ENCODE measurements at regions not wholly inside any gene's neighbourhood (a gene's known extent, or its start where the extent isn't known, plus 50 kb on each side); places are given as distances from the start of the nearest gene placed in this dataset.

DNA sequence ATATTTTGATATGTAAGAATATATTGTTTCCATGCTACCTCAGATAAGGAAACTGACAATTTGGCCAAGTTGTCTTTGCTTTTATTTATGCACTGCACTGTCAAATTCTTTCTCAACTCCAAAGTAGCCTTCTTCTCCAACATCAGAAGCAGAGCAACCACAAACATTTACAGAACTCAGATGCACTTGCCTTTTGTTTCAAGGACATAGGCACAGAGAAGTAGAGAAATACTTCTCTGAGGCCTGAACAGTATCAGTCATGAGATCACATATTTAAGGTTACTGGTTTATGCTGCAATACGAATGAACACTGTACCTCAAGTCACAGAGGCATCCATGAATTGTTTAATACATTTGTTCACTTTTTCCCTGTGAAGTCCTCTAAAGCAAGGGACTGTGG, 606.1 kb upstream of the SLIT2 start:
- DNase-seq = no peak
- Histone ChIP-seq H3K4me1 (ENCODE audit: control insufficient read depth, insufficient read depth, low read length, poor library complexity, severe bottlenecking) (no peaks in the 10 kb centered on the region), H3K4me3 (ENCODE audit: insufficient read depth, low read depth, low read length, poor library complexity, severe bottlenecking) (no peak overlapping the region), H3K27ac (ENCODE audit: insufficient read depth, low read length, poor library complexity, severe bottlenecking) (no peak overlapping the region), H3K27me3 (replicated peaks; ENCODE audit: control insufficient read depth, insufficient read depth, low read length, poor library complexity, severe bottlenecking) (no peaks in the 10 kb centered on the region), H3K9me3 (ENCODE audit: control insufficient read depth, low read length) (no peaks in the 10 kb centered on the region), H3K36me3 (ENCODE audit: control insufficient read depth, insufficient read depth, low read length) (no peaks in the 10 kb centered on the region)

- Histone ChIP-seq H3K27ac (ENCODE audit: insufficient read depth, low read length, poor library complexity, severe bottlenecking) (no peak overlapping the region), H3K27me3 (replicated peaks; ENCODE audit: control insufficient read depth, insufficient read depth, low read length, poor library complexity, severe bottlenecking) (no peaks in the 10 kb centered on the region), H3K4me1 (ENCODE audit: control insufficient read depth, insufficient read depth, low read length, poor library complexity, severe bottlenecking) (no peaks in the 10 kb centered on the region), H3K36me3 (ENCODE audit: control insufficient read depth, insufficient read depth, low read length) (no peaks in the 10 kb centered on the region), H3K9me3 (ENCODE audit: control insufficient read depth, low read length) (no peaks in the 10 kb centered on the region), H3K4me3 (ENCODE audit: insufficient read depth, low read depth, low read length, poor library complexity, severe bottlenecking) (no peak overlapping the region)
- no peak for DNase-seq
Observed at GRCh38 chr4:19636451-19636850, 615.3 kb upstream of the SLIT2 start.

- Histone ChIP-seq H3K4me3 (ENCODE audit: insufficient read depth, low read depth, low read length, poor library complexity, severe bottlenecking) (no peak overlapping the region), H3K4me1 (ENCODE audit: control insufficient read depth, insufficient read depth, low read length, poor library complexity, severe bottlenecking) (no peaks in the 10 kb centered on the region), H3K9me3 (ENCODE audit: control insufficient read depth, low read length) (no peaks in the 10 kb centered on the region), H3K36me3 (ENCODE audit: control insufficient read depth, insufficient read depth, low read length) (no peaks in the 10 kb centered on the region), H3K27me3 (replicated peaks; ENCODE audit: control insufficient read depth, insufficient read depth, low read length, poor library complexity, severe bottlenecking) (no peaks in the 10 kb centered on the region), H3K27ac (ENCODE audit: insufficient read depth, low read length, poor library complexity, severe bottlenecking) (no peak overlapping the region)
- no peak for DNase-seq
Observed at GRCh38 chr4:19631814-19632213, 619.9 kb upstream of the SLIT2 start.

- H3K9me3 ChIP-seq (ENCODE audit: control insufficient read depth, low read length) = no peaks in the 10 kb centered on the region
- no peak for DNase-seq
- H3K27me3 ChIP-seq (replicated peaks; ENCODE audit: control insufficient read depth, insufficient read depth, low read length, poor library complexity, severe bottlenecking) = no peaks in the 10 kb centered on the region
- H3K27ac ChIP-seq (ENCODE audit: insufficient read depth, low read length, poor library complexity, severe bottlenecking) = no peak overlapping the region
- H3K36me3 ChIP-seq (ENCODE audit: control insufficient read depth, insufficient read depth, low read length) = no peaks in the 10 kb centered on the region
- no peaks in the 10 kb centered on the region for H3K4me1 ChIP-seq (ENCODE audit: control insufficient read depth, insufficient read depth, low read length, poor library complexity, severe bottlenecking)
- no peak overlapping the region for H3K4me3 ChIP-seq (ENCODE audit: insufficient read depth, low read depth, low read length, poor library complexity, severe bottlenecking)
Observed at GRCh38 chr4:19623866-19624265, 627.8 kb upstream of the SLIT2 start.

GRCh38 chr4:19615086-19615689, 636.5 kb upstream of the SLIT2 start:
- DNase-seq = no peak
- Histone ChIP-seq H3K36me3 (ENCODE audit: control insufficient read depth, insufficient read depth, low read length) (no peaks in the 10 kb centered on the region), H3K27me3 (replicated peaks; ENCODE audit: control insufficient read depth, insufficient read depth, low read length, poor library complexity, severe bottlenecking) (no peaks in the 10 kb centered on the region), H3K4me3 (ENCODE audit: insufficient read depth, low read depth, low read length, poor library complexity, severe bottlenecking) (no peak overlapping the region), H3K9me3 (ENCODE audit: control insufficient read depth, low read length) (no peaks in the 10 kb centered on the region), H3K4me1 (ENCODE audit: control insufficient read depth, insufficient read depth, low read length, poor library complexity, severe bottlenecking) (no peaks in the 10 kb centered on the region), H3K27ac (ENCODE audit: insufficient read depth, low read length, poor library complexity, severe bottlenecking) (no peak overlapping the region)

- H3K9me3 ChIP-seq (ENCODE audit: control insufficient read depth, low read length) = no peaks in the 10 kb centered on the region
- no peaks in the 10 kb centered on the region for H3K36me3 ChIP-seq (ENCODE audit: control insufficient read depth, insufficient read depth, low read length)
- no peak overlapping the region for H3K4me3 ChIP-seq (ENCODE audit: insufficient read depth, low read depth, low read length, poor library complexity, severe bottlenecking)
- H3K27me3 ChIP-seq (replicated peaks; ENCODE audit: control insufficient read depth, insufficient read depth, low read length, poor library complexity, severe bottlenecking) = no peaks in the 10 kb centered on the region
- H3K4me1 ChIP-seq (ENCODE audit: control insufficient read depth, insufficient read depth, low read length, poor library complexity, severe bottlenecking) = no peaks in the 10 kb centered on the region
- DNase-seq = no peak
- no peak overlapping the region for H3K27ac ChIP-seq (ENCODE audit: insufficient read depth, low read length, poor library complexity, severe bottlenecking)
Observed at GRCh38 chr4:19614171-19614570, 637.5 kb upstream of the SLIT2 start.

DNA sequence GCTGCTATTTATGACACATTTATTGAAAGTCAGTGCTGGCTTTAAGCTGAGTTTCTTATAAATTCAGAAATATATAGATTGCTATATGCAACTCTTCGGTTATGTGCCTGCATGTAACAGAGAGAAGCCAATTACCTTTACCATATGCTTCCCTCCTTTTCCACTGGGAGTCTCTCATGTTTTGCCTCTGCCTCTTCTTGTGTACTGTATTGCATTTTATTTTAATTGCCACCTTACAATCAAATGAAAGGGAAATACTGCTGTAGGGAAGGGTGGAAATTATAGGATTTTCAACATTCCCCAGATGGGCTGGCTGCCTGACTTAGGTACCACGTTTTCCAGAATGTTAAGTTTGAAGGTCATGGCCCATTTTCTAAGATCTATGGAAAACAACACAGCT, 655.4 kb upstream of the SLIT2 start:
- Histone ChIP-seq H3K36me3 (ENCODE audit: control insufficient read depth, insufficient read depth, low read length) (no peaks in the 10 kb centered on the region), H3K4me1 (ENCODE audit: control insufficient read depth, insufficient read depth, low read length, poor library complexity, severe bottlenecking) (no peaks in the 10 kb centered on the region), H3K4me3 (ENCODE audit: insufficient read depth, low read depth, low read length, poor library complexity, severe bottlenecking) (no peak overlapping the region), H3K27me3 (replicated peaks; ENCODE audit: control insufficient read depth, insufficient read depth, low read length, poor library complexity, severe bottlenecking) (no peaks in the 10 kb centered on the region), H3K27ac (ENCODE audit: insufficient read depth, low read length, poor library complexity, severe bottlenecking) (no peak overlapping the region), H3K9me3 (ENCODE audit: control insufficient read depth, low read length) (no peaks in the 10 kb centered on the region)
- no peak for DNase-seq

DNA sequence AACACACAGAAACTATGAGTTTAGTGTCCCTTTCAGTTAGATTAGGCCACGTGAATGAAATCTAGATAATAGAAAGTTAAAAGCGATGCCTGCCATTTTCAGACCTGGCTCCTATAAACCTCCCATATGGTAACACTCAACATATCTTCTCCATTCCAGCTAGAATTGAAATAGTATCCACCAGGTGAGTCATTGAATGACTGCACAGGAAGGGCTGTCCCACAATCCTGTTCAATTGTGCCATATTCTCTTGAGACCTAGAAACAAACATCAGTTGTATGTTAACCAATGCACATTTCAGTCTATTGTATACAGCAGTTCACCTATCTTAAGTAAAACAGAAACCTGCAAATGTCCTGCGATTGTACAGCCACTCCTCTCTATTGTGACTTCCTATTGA, 659.3 kb upstream of the SLIT2 start:
- Histone ChIP-seq H3K4me1 (ENCODE audit: control insufficient read depth, insufficient read depth, low read length, poor library complexity, severe bottlenecking) (no peaks in the 10 kb centered on the region), H3K9me3 (ENCODE audit: control insufficient read depth, low read length) (no peaks in the 10 kb centered on the region), H3K36me3 (ENCODE audit: control insufficient read depth, insufficient read depth, low read length) (no peaks in the 10 kb centered on the region), H3K4me3 (ENCODE audit: insufficient read depth, low read depth, low read length, poor library complexity, severe bottlenecking) (no peak overlapping the region), H3K27me3 (replicated peaks; ENCODE audit: control insufficient read depth, insufficient read depth, low read length, poor library complexity, severe bottlenecking) (no peaks in the 10 kb centered on the region), H3K27ac (ENCODE audit: insufficient read depth, low read length, poor library complexity, severe bottlenecking) (no peak overlapping the region)
- DNase-seq = no peak

DNA sequence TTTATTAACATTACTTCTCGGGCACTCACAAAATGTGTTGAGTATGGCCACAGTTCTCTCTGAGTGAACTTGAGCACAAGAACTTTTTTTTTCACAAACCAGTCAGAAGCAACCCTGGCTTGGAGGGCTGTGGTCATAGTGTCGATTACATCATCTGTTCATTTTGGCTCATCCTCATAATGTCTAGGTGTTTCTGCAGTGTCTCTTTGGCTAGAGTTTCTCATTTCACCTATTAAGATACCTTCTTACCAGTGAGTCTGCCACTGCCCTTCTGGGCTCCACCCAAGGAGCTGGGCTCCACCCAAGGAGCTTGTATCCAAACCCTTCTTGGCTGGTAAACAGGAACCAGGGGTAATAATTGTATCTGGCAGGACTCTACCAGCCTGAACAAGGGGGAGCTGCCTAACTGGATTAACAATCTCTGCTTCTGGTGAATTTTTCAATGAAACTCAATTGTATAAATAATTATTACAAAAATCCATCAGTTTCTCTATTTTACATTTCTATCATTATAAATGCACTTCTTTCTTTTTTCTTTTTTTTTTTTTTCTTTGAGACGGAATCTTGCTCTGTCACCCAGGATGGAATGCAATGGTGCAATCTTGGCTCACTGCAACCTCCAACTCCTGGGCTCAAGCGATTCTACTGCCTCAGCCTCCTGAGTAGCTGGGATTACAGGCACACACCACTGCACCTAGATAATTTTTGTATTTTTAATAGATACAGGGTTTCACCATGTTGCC, 667.7 kb upstream of the SLIT2 start:
- Histone ChIP-seq H3K27ac (ENCODE audit: insufficient read depth, low read length, poor library complexity, severe bottlenecking) (no peak overlapping the region), H3K36me3 (ENCODE audit: control insufficient read depth, insufficient read depth, low read length) (no peaks in the 10 kb centered on the region), H3K9me3 (ENCODE audit: control insufficient read depth, low read length) (no peaks in the 10 kb centered on the region), H3K4me3 (ENCODE audit: insufficient read depth, low read depth, low read length, poor library complexity, severe bottlenecking) (no peak overlapping the region), H3K27me3 (replicated peaks; ENCODE audit: control insufficient read depth, insufficient read depth, low read length, poor library complexity, severe bottlenecking) (no peaks in the 10 kb centered on the region), H3K4me1 (ENCODE audit: control insufficient read depth, insufficient read depth, low read length, poor library complexity, severe bottlenecking) (no peaks in the 10 kb centered on the region)
- DNase-seq = no peak

- no peak for DNase-seq
- no peaks in the 10 kb centered on the region for H3K27me3 ChIP-seq (replicated peaks; ENCODE audit: control insufficient read depth, insufficient read depth, low read length, poor library complexity, severe bottlenecking)
Observed at GRCh38 chr4:19580095-19580494, 671.6 kb upstream of the SLIT2 start.

More at GRCh38 chr4:19580095-19580494, 671.6 kb upstream of the SLIT2 start:
- H3K36me3 ChIP-seq (ENCODE audit: control insufficient read depth, insufficient read depth, low read length) = no peaks in the 10 kb centered on the region
- no peaks in the 10 kb centered on the region for H3K9me3 ChIP-seq (ENCODE audit: control insufficient read depth, low read length)
- H3K27ac ChIP-seq (ENCODE audit: insufficient read depth, low read length, poor library complexity, severe bottlenecking) = no peak overlapping the region
- no peaks in the 10 kb centered on the region for H3K4me1 ChIP-seq (ENCODE audit: control insufficient read depth, insufficient read depth, low read length, poor library complexity, severe bottlenecking)
- no peak overlapping the region for H3K4me3 ChIP-seq (ENCODE audit: insufficient read depth, low read depth, low read length, poor library complexity, severe bottlenecking)
